ENCODE measurements at regions not wholly inside any gene's neighbourhood (a gene's known extent, or its start where the extent isn't known, plus 50 kb on each side); places are given as distances from the start of the nearest gene placed in this dataset.

- no peak for DNase-seq (ENCODE audit: low read depth in 2 of 2)
Measured at GRCh38 chr21:16013570-16013969, 283.8 kb downstream of the USP25 start.

GRCh38 chr21:16020878-16021277 lies 291.1 kb downstream of the USP25 start:
- no peak for DNase-seq (ENCODE audit: low read depth in 2 of 2)

- no peak for DNase-seq (ENCODE audit: low read depth in 2 of 2)
Measured at GRCh38 chr21:16022116-16022515, 292.3 kb downstream of the USP25 start.

- DNase-seq (ENCODE audit: low read depth in 2 of 2), result no peak
Measured at GRCh38 chr21:16022921-16023320, 293.1 kb downstream of the USP25 start.

- DNase-seq (ENCODE audit: low read depth in 2 of 2), result no peak
Measured at GRCh38 chr21:16028142-16028541, 298.4 kb downstream of the USP25 start.

GRCh38 chr21:16028941-16029464 lies 299.2 kb downstream of the USP25 start:
- DNase-seq (ENCODE audit: low read depth in 2 of 2), result no peak

- no peak for DNase-seq (ENCODE audit: low read depth in 2 of 2)
Measured at GRCh38 chr21:16033193-16033592, 303.4 kb downstream of the USP25 start.

- DNase-seq (ENCODE audit: low read depth in 2 of 2), result no peak
Measured at GRCh38 chr21:16034446-16035190, 304.8 kb downstream of the USP25 start.

- no peak for DNase-seq (ENCODE audit: low read depth in 2 of 2)
Measured at GRCh38 chr21:16037421-16037955, 307.7 kb downstream of the USP25 start.

- no peak for DNase-seq (ENCODE audit: low read depth in 2 of 2)
Measured at GRCh38 chr21:16040601-16041000, 310.8 kb downstream of the USP25 start.

GRCh38 chr21:16044676-16045075 lies 314.9 kb downstream of the USP25 start:
- DNase-seq (ENCODE audit: low read depth in 2 of 2), result no peak

- no peak for DNase-seq (ENCODE audit: low read depth in 2 of 2)
Measured at GRCh38 chr21:16046656-16047330, 317.0 kb downstream of the USP25 start.

GRCh38 chr21:16047904-16048303 lies 318.1 kb downstream of the USP25 start:
- no peak for DNase-seq (ENCODE audit: low read depth in 2 of 2)

- no peak for DNase-seq (ENCODE audit: low read depth in 2 of 2)
Measured at GRCh38 chr21:16055014-16055413, 325.2 kb downstream of the USP25 start.

- no peak for DNase-seq (ENCODE audit: low read depth in 2 of 2)
Measured at GRCh38 chr21:16058896-16059295, 329.1 kb downstream of the USP25 start.

- DNase-seq (ENCODE audit: low read depth in 2 of 2), result no peak
Measured at GRCh38 chr21:16059981-16060380, 330.2 kb downstream of the USP25 start.

- no peak for DNase-seq (ENCODE audit: low read depth in 2 of 2)
Measured at GRCh38 chr21:16061194-16061593, 331.4 kb downstream of the USP25 start.

- DNase-seq (ENCODE audit: low read depth in 2 of 2), result no peak
Measured at GRCh38 chr21:16069178-16070112, 339.7 kb downstream of the USP25 start.

GRCh38 chr21:16070207-16070651 lies 340.4 kb downstream of the USP25 start:
- DNase-seq (ENCODE audit: low read depth in 2 of 2), result no peak

- DNase-seq (ENCODE audit: low read depth in 2 of 2), result no peak
Measured at GRCh38 chr21:16071092-16071491, 341.3 kb downstream of the USP25 start.

GRCh38 chr21:16071761-16072160 lies 342.0 kb downstream of the USP25 start:
- no peak for DNase-seq (ENCODE audit: low read depth in 2 of 2)

- DNase-seq (ENCODE audit: low read depth in 2 of 2), result no peak
Measured at GRCh38 chr21:16072221-16072620, 342.4 kb downstream of the USP25 start.

Data from stimulated activated CD8-positive, alpha-beta memory T cell treated with anti-CD3 and anti-CD28 coated beads, Interleukin-15, amount 100 ng/mL, for 48 hours (primary cell).